ENCODE measurements at regions not wholly inside any gene's neighbourhood (a gene's known extent, or its start where the extent isn't known, plus 50 kb on each side); places are given as distances from the start of the nearest gene placed in this dataset.

GRCh38 chr4:23241408-23241807, 548.7 kb downstream of the GBA3 start (continued):
- TF ChIP-seq HNF4G (IDR thresholded peaks at IDR 0.05) (no peak), HNF4A (conservative IDR thresholded peaks at IDR 0.05) (peak; percentile 46 to 78), CTCF (IDR thresholded peaks at IDR 0.05; ENCODE audit: low read depth, low read length, missing input control) (no peak), RAD21 (IDR thresholded peaks at IDR 0.05) (no peak), GABPA (IDR thresholded peaks at IDR 0.05 in 1 of 2, conservative IDR thresholded peaks at IDR 0.05 in 1 of 2) (no peak), TAF1 (conservative IDR thresholded peaks at IDR 0.05) (no peak)

DNA sequence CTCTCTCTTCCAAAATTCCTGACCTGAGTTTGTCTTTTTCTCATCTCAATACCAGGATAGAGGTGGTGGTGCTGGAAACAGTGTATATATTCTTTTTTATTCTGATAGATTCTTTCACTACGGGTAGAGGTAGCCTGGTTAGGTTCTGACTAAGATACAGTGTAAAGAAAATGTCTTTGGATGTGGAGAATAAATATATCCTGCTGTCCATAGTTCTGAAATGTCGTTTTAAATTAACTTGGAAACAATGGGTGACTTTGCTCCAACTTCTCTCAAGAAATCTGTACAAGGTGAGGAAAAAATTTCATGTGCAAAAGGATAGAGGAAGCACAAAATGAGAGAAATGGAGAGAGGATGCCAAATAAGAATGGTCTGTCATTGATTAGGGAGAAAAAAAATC, 546.1 kb downstream of the GBA3 start:
- Histone ChIP-seq H3K27ac (ENCODE audit: low read depth in 1 of 2, low read length in 2 of 2) (no peak overlapping the region), H3K4me1 (ENCODE audit: control insufficient read depth in 4 of 4, insufficient read depth in 4 of 4, low read length in 3 of 4) (peaks cover 0 to 10% (median 0%) of the 10 kb centered on the region in 4 donors), H3K9me3 (ENCODE audit: control insufficient read depth in 4 of 4, low read length in 3 of 4) (no peaks in the 10 kb centered on the region), H3K4me3 (ENCODE audit: low read depth in 1 of 3, low read length in 3 of 3) (no peak overlapping the region), H3K36me3 (ENCODE audit: control insufficient read depth in 4 of 4, insufficient read depth in 3 of 4, low read depth in 1 of 4, low read length in 3 of 4) (no peaks in the 10 kb centered on the region), H3K9ac (ENCODE audit: low read depth in 1 of 2, low read length in 2 of 2) (no peak overlapping the region), H3K27me3 (ENCODE audit: control insufficient read depth in 4 of 4, insufficient read depth in 4 of 4, low read length in 3 of 4) (no peaks in the 10 kb centered on the region)
- no peak for DNase-seq (ENCODE audit: low spot score)
- TF ChIP-seq YY1 (IDR thresholded peaks at IDR 0.05) (no peak), REST (IDR thresholded peaks at IDR 0.05) (peak; percentile 94), GABPA (IDR thresholded peaks at IDR 0.05 in 1 of 2, conservative IDR thresholded peaks at IDR 0.05 in 1 of 2) (no peak), RXRA (IDR thresholded peaks at IDR 0.05) (no peak), HNF4A (conservative IDR thresholded peaks at IDR 0.05) (no peak)
- TF ChIP-seq, protein P1, sequence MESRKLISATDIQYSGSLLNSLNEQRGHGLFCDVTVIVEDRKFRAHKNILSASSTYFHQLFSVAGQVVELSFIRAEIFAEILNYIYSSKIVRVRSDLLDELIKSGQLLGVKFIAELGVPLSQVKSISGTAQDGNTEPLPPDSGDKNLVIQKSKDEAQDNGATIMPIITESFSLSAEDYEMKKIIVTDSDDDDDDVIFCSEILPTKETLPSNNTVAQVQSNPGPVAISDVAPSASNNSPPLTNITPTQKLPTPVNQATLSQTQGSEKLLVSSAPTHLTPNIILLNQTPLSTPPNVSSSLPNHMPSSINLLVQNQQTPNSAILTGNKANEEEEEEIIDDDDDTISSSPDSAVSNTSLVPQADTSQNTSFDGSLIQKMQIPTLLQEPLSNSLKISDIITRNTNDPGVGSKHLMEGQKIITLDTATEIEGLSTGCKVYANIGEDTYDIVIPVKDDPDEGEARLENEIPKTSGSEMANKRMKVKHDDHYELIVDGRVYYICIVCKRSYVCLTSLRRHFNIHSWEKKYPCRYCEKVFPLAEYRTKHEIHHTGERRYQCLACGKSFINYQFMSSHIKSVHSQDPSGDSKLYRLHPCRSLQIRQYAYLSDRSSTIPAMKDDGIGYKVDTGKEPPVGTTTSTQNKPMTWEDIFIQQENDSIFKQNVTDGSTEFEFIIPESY (IDR thresholded peaks at IDR 0.05): no peak
- TF ChIP-seq, protein P2, sequence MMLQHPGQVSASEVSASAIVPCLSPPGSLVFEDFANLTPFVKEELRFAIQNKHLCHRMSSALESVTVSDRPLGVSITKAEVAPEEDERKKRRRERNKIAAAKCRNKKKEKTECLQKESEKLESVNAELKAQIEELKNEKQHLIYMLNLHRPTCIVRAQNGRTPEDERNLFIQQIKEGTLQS (IDR thresholded peaks at IDR 0.05): no peak
- 74% methylated on average over 2 of the region's 2 CpGs for WGBS

- no peak overlapping the region for H3K9ac ChIP-seq (ENCODE audit: low read depth in 1 of 2, low read length in 2 of 2)
- peaks cover 0 to 10% (median 0%) of the 10 kb centered on the region in 4 donors for H3K4me1 ChIP-seq (ENCODE audit: control insufficient read depth in 4 of 4, insufficient read depth in 4 of 4, low read length in 3 of 4)
- DNase-seq (ENCODE audit: low spot score): no peak
- H3K27ac ChIP-seq (ENCODE audit: low read depth in 1 of 2, low read length in 2 of 2): no peak overlapping the region
- no peaks in the 10 kb centered on the region for H3K9me3 ChIP-seq (ENCODE audit: control insufficient read depth in 4 of 4, low read length in 3 of 4)
- H3K4me3 ChIP-seq (ENCODE audit: low read depth in 1 of 3, low read length in 3 of 3): no peak overlapping the region
- WGBS: 19% methylated on average over 3 of the region's 3 CpGs
- H3K36me3 ChIP-seq (ENCODE audit: control insufficient read depth in 4 of 4, insufficient read depth in 3 of 4, low read depth in 1 of 4, low read length in 3 of 4): no peaks in the 10 kb centered on the region
- no peaks in the 10 kb centered on the region for H3K27me3 ChIP-seq (ENCODE audit: control insufficient read depth in 4 of 4, insufficient read depth in 4 of 4, low read length in 3 of 4)
- TF ChIP-seq, protein P2 (IDR thresholded peaks at IDR 0.05): no peak
- TF ChIP-seq NR2F2 (IDR thresholded peaks at IDR 0.05): no peak
- TF ChIP-seq FOXA1 (IDR thresholded peaks at IDR 0.05): no peak
- peak in 1 of 2 donors; percentile 52 for TF ChIP-seq JUND (IDR thresholded peaks at IDR 0.05)
- TF ChIP-seq, protein P3, sequence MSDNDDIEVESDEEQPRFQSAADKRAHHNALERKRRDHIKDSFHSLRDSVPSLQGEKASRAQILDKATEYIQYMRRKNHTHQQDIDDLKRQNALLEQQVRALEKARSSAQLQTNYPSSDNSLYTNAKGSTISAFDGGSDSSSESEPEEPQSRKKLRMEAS (IDR thresholded peaks at IDR 0.05): peak; percentile 36
- peak in 1 of 2 donors; percentile 71 for TF ChIP-seq RXRA (IDR thresholded peaks at IDR 0.05)
- no peak for TF ChIP-seq CTCF (IDR thresholded peaks at IDR 0.05; ENCODE audit: low read depth, low read length, missing input control)
- peak in 1 of 2 donors; percentile 10 for TF ChIP-seq RAD21 (IDR thresholded peaks at IDR 0.05)
- TF ChIP-seq HNF4G (IDR thresholded peaks at IDR 0.05): no peak
- TF ChIP-seq, protein P1 (IDR thresholded peaks at IDR 0.05): peak; percentile 50
- TF ChIP-seq HNF4A (conservative IDR thresholded peaks at IDR 0.05): peak; percentile 69 to 98
- peak; percentile 48 for TF ChIP-seq YY1 (IDR thresholded peaks at IDR 0.05)
- no peak for TF ChIP-seq TAF1 (conservative IDR thresholded peaks at IDR 0.05)
- no peak for TF ChIP-seq FOXA2 (IDR thresholded peaks at IDR 0.05)
- no peak for TF ChIP-seq GABPA (IDR thresholded peaks at IDR 0.05 in 1 of 2, conservative IDR thresholded peaks at IDR 0.05 in 1 of 2)
Observed at GRCh38 chr4:23237771-23238170, 545.0 kb downstream of the GBA3 start.
